Keratinocyte (primary cell): ENCODE measurements at regions not wholly inside any gene's neighbourhood (a gene's known extent, or its start where the extent isn't known, plus 50 kb on each side); places are given as distances from the start of the nearest gene placed in this dataset.

Experiments used
- EZH2 ChIP-seq: IDR thresholded peaks from one replicate; pipeline ENCODE4 v1.6.1; 2012; ENCODE audit warnings: inconsistent platforms, mild to moderate bottlenecking, low read length, moderate library complexity
- TF ChIP-seq, protein P1 (sequence below), 3 experiments: IDR thresholded peaks in 1 of 3; conservative IDR thresholded peaks in 1 of 3; optimal IDR thresholded peaks in 1 of 3; 2 replicates in 2 of 3; 3 replicates in 1 of 3; pipeline versions ENCODE3 to v1.5.1; 2011; ENCODE audit warnings: low read length in 3 of 3, mild to moderate bottlenecking in 3 of 3, moderate library complexity in 2 of 3, control low read depth in 1 of 3, inconsistent platforms in 1 of 3; ENCODE audit not compliant: insufficient read depth in 2 of 3; ENCODE audit errors: extremely low read depth in 1 of 3

DNA sequence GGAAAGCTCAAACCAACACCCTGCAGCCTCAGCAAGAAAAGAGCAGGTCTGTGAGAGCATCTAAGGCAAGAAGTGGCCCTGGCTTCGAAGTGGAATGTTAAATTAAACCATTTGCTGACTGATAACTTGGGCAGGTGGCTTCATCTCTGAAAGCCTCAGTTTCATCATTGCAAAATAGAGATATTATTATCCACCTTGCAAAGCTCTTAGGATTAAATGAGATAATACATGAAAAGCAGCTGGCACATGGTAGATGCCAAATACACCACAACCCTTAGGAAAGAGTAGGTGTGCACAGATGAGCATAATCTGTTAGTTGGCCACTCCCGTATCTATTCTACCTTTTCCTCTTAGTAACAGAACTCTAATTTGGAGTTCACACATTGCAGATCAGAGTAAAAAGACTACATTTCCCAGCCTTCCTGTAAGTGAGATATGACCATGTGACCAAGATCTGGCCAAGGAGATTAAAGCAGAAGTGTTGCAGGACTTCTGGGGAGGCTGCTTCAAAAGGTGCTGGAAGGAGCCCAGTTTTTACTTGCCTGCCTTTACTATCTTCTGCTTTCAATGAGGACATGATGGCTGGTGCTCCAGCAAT, 288.7 kb downstream of the SOX9 start:
- TF ChIP-seq, protein P1, sequence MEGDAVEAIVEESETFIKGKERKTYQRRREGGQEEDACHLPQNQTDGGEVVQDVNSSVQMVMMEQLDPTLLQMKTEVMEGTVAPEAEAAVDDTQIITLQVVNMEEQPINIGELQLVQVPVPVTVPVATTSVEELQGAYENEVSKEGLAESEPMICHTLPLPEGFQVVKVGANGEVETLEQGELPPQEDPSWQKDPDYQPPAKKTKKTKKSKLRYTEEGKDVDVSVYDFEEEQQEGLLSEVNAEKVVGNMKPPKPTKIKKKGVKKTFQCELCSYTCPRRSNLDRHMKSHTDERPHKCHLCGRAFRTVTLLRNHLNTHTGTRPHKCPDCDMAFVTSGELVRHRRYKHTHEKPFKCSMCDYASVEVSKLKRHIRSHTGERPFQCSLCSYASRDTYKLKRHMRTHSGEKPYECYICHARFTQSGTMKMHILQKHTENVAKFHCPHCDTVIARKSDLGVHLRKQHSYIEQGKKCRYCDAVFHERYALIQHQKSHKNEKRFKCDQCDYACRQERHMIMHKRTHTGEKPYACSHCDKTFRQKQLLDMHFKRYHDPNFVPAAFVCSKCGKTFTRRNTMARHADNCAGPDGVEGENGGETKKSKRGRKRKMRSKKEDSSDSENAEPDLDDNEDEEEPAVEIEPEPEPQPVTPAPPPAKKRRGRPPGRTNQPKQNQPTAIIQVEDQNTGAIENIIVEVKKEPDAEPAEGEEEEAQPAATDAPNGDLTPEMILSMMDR (optimal IDR thresholded peaks at IDR 0.05 in 1 of 3, IDR thresholded peaks at IDR 0.05 in 1 of 3, conservative IDR thresholded peaks at IDR 0.05 in 1 of 3; ENCODE audit: extremely low read depth in 1 of 3, insufficient read depth in 2 of 3, low read length in 3 of 3), result no peak
- no peak for TF ChIP-seq EZH2
